ENCODE measurements at regions not wholly inside any gene's neighbourhood (a gene's known extent, or its start where the extent isn't known, plus 50 kb on each side); places are given as distances from the start of the nearest gene placed in this dataset.

DNA sequence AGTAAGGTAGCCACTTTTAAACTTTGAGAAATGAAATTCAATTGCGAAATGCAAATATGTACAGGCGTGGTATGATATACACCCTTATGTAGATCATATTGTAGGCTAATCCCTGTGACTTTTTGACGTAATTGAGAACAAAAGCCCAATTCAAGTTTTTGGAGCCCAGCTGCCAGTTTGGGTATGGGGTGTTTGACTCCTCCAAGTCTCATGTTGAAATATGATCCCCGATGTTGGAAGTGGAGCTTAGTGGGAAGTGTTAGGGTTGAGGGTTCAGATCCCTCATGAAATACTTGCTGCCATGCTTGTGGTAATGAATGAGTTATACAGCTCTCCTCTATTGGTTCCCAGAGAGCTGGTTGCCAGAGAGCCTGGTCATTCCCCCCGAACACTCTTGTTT is 1666.8 kb downstream of the SUCLG1 start:
- TF ChIP-seq, protein P1, sequence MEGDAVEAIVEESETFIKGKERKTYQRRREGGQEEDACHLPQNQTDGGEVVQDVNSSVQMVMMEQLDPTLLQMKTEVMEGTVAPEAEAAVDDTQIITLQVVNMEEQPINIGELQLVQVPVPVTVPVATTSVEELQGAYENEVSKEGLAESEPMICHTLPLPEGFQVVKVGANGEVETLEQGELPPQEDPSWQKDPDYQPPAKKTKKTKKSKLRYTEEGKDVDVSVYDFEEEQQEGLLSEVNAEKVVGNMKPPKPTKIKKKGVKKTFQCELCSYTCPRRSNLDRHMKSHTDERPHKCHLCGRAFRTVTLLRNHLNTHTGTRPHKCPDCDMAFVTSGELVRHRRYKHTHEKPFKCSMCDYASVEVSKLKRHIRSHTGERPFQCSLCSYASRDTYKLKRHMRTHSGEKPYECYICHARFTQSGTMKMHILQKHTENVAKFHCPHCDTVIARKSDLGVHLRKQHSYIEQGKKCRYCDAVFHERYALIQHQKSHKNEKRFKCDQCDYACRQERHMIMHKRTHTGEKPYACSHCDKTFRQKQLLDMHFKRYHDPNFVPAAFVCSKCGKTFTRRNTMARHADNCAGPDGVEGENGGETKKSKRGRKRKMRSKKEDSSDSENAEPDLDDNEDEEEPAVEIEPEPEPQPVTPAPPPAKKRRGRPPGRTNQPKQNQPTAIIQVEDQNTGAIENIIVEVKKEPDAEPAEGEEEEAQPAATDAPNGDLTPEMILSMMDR (IDR thresholded peaks at IDR 0.05): no peak

- TF ChIP-seq, protein P1 (IDR thresholded peaks at IDR 0.05): no peak
These were observed 1668.7 kb downstream of the SUCLG1 start for GRCh38 chr2:82790206-82791021.

DNA sequence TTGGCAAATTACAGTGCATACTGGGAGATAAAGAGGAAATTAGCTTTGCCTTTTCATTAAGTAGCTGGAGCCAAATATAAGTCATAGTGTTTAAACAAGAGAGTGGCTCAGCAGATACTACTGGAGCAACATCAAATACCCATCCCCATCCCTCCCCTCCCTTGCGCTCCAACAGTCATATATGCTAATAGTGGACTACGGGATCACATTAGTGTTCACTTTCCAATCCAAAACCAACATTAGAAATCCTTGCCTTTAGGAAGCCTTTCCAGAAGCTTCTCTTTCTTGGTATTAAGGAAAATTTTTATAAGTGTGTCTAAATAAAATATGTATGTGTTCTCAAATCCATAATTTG is 1669.3 kb downstream of the SUCLG1 start:
- TF ChIP-seq, protein P1 (IDR thresholded peaks at IDR 0.05): no peak

DNA sequence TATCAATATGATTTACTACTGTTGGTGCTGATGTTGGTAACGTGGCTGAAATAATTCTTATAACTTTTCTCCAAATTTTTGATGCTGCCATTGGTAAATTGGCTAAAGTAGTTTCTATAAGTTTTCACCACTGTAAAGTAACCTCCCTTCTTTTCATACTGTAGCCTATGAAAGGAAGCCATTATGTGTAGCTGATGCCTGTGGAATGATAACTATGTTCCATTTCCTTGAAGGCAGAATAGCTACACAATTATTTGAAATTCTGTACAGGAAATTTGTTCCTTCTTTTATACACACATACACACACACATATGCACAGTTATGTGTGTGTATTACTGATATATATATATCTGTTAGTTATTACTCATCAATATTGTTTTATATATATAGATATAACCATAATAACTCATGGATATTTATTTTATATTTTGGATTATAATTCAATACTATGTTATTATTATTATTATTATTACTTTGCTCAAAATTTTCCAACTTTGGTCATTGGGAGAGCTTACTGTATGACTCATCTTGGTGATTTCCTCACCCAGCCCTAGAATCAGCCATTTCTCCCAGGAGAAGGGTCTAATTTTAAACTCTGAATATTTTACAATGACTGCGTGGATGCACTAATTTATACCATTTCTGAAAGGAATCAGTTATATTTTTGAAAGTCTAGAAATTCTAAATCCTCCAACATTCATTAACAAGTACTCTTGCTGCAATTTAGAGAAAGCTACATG is 1677.7 kb downstream of the SUCLG1 start:
- TF ChIP-seq, protein P1 (IDR thresholded peaks at IDR 0.05): no peak

DNA sequence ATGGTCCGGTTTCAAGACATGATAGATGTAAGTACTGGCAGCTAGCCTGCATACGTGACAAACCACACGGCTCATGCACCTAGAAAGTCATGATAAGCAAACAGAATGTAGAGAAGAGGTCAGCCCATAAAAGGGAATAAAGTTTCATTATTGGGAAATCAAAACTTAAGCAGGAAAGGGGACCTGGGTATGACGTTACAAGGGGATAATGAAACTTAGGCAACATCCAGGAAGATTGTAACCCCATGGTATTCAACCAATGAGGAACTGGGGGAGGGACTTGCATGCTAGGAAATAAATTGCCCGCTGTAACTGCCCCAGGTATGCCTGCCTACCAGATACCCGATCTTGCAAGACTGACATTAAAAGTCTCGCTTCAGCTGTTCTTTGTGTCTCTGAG is 1679.0 kb downstream of the SUCLG1 start:
- TF ChIP-seq, protein P1 (IDR thresholded peaks at IDR 0.05): no peak

DNA sequence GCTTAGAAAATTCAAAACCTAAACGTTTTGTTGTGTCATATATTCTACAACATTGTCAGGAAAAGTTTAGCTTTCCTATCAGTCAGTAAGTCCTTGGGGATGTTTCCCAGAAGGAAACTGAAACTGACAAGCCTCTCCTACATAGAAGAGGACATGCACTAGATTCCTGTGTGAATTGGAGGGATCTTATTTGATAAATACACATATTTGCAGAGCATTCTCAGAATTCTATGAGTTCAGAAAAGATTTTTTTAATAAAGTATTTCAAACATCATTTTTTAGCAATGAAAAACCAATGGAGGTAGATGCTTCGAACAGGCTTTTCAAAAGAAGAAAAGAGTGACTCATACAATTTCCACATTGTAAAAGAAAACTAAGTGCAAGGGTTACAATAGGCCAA is 1706.7 kb downstream of the SUCLG1 start:
- TF ChIP-seq, protein P1 (IDR thresholded peaks at IDR 0.05): no peak

- TF ChIP-seq, protein P1 (IDR thresholded peaks at IDR 0.05): no peak
These were observed 1710.4 kb downstream of the SUCLG1 start for GRCh38 chr2:82748653-82749052.
